ENCODE measurements at regions not wholly inside any gene's neighbourhood (a gene's known extent, or its start where the extent isn't known, plus 50 kb on each side); places are given as distances from the start of the nearest gene placed in this dataset.
"Not testable (repeated sequence)": the region's sequence is repeated elsewhere in the genome, so short reads cannot be mapped to it uniquely, and the experiment has no call there.

GRCh38 chr4:184282251-184282713, 64.6 kb upstream of the ENPP6 start:
- in situ Hi-C loops (cut with MboI; ENCODE audit: low sequenced_read_pairs): no loop called here

- in situ Hi-C loops (cut with MboI; ENCODE audit: low sequenced_read_pairs): no loop called here
These were observed 63.8 kb upstream of the ENPP6 start for GRCh38 chr4:184281231-184282139.

- in situ Hi-C loops (cut with MboI; ENCODE audit: low sequenced_read_pairs): no loop called here
These were observed 63.0 kb upstream of the ENPP6 start for GRCh38 chr4:184280591-184281071.

- in situ Hi-C loops (cut with MboI; ENCODE audit: low sequenced_read_pairs): no loop called here
These were observed 62.5 kb upstream of the ENPP6 start for GRCh38 chr4:184280137-184280536.

GRCh38 chr4:184279496-184280061, 61.9 kb upstream of the ENPP6 start:
- in situ Hi-C loops (cut with MboI; ENCODE audit: low sequenced_read_pairs): no loop called here

- in situ Hi-C loops (cut with MboI; ENCODE audit: low sequenced_read_pairs): not testable (repeated sequence)
These were observed 60.1 kb upstream of the ENPP6 start for GRCh38 chr4:184277769-184278168.

GRCh38 chr4:184277010-184277409, 59.3 kb upstream of the ENPP6 start:
- in situ Hi-C loops (cut with MboI; ENCODE audit: low sequenced_read_pairs): not testable (repeated sequence)

- in situ Hi-C loops (cut with MboI; ENCODE audit: low sequenced_read_pairs): not testable (repeated sequence)
These were observed 58.7 kb upstream of the ENPP6 start for GRCh38 chr4:184276346-184276745.

- in situ Hi-C loops (cut with MboI; ENCODE audit: low sequenced_read_pairs): no loop called here
These were observed 58.1 kb upstream of the ENPP6 start for GRCh38 chr4:184275766-184276165.

- in situ Hi-C loops (cut with MboI; ENCODE audit: low sequenced_read_pairs): no loop called here
These were observed 56.7 kb upstream of the ENPP6 start for GRCh38 chr4:184274286-184274951.

- in situ Hi-C loops (cut with MboI; ENCODE audit: low sequenced_read_pairs): no loop called here
These were observed 55.8 kb upstream of the ENPP6 start for GRCh38 chr4:184273166-184274147.

- in situ Hi-C loops (cut with MboI; ENCODE audit: low sequenced_read_pairs): no loop called here
These were observed 53.2 kb upstream of the ENPP6 start for GRCh38 chr4:184270808-184271413.

GRCh38 chr4:184269879-184270430, 52.3 kb upstream of the ENPP6 start:
- in situ Hi-C loops (cut with MboI; ENCODE audit: low sequenced_read_pairs): loop anchor here (10.0 kb wide), 1 partner anchor 275 kb away; no protein-coding TSS in a partner anchor

- in situ Hi-C loops (cut with MboI; ENCODE audit: low sequenced_read_pairs): loop anchor here (10.0 kb wide), 1 partner anchor 276 kb away; no protein-coding TSS in a partner anchor
These were observed 51.0 kb upstream of the ENPP6 start for GRCh38 chr4:184268584-184269160.

GRCh38 chr4:184267673-184268583, 50.3 kb upstream of the ENPP6 start:
- in situ Hi-C loops (cut with MboI; ENCODE audit: low sequenced_read_pairs): loop anchor here (10.0 kb wide), 1 partner anchor 277 kb away; no protein-coding TSS in a partner anchor

Data from HL-60/S4 treated with retinoic acid at 250 ng/mL for 4 days and 3 days (cell line).